HepG2 (cell line): ENCODE measurements at regions not wholly inside any gene's neighbourhood (a gene's known extent, or its start where the extent isn't known, plus 50 kb on each side); places are given as distances from the start of the nearest gene placed in this dataset.

Experiments used
- ATAC-seq: fragments of 200-7000 bp; cut with Tn5 transposase; 3 replicates; pipeline ENCODE4 v1.9.1; 2020; ENCODE audit warnings: mild to moderate bottlenecking, moderate library complexity
- BruUV-seq: library from RNA; stranded (reverse); fragments of 400-500 nt; replicated peaks from 2 replicates; lab custom pipeline; 2021; lab: Mats Ljungman, UMichigan
- CTCF ChIA-PET: fragments of 300-600 bp; formaldehyde crosslinking; extraction: SDS; loops from one replicate; lab custom pipeline; 2021; ENCODE audit warnings: low total read pairs, inconsistent platforms, low intra/inter-chr PET ratio; lab: Yijun Ruan, JAX
- POLR2A ChIA-PET: fragments of 350-600 bp; sonication (Branson Sonifier 250); formaldehyde crosslinking; loops from one replicate; lab custom pipeline; 2020; ENCODE audit warnings: antibody characterized with exemption, inconsistent platforms; lab: Yijun Ruan, JAX
- DNase-seq: peaks from one replicate; pipeline ENCODE4 v3.0.0-alpha.2; 2015; ENCODE audit warnings: low spot score
- FAIRE-seq: peaks from 3 replicates; lab custom pipeline; 2011; peaks lifted over from hg19 to GRCh38; lab: Jason Lieb, UNC
- H2AFZ ChIP-seq: one replicate; pipeline ENCODE4 v1.6.1; 2011; ENCODE audit warnings: low read length, inconsistent platforms
- H3K27ac ChIP-seq: fragments of 300-600 bp; 3 replicates; pipeline ENCODE4 v1.8.0; 2011; ENCODE audit warnings: mixed run types, mild to moderate bottlenecking, mixed read lengths, low read length, inconsistent platforms; ENCODE audit not compliant: insufficient read depth; ENCODE audit errors: extremely low read length
- H3K27me3 ChIP-seq, 2 experiments: fragments of 200-600 bp in 1 of 2; 2 replicates in 1 of 2; 3 replicates in 1 of 2; pipeline versions ENCODE4 v1.6.0 to v1.8.0; 2011; ENCODE audit warnings: low read length in 2 of 2, mild to moderate bottlenecking in 2 of 2, moderate library complexity in 2 of 2, inconsistent platforms in 1 of 2; ENCODE audit not compliant: insufficient read depth in 2 of 2, control insufficient read depth in 1 of 2
- H3K36me3 ChIP-seq, 2 experiments: fragments of 200-600 bp in 1 of 2; replicated peaks in 1 of 2; 2 replicates in 1 of 2; 3 replicates in 1 of 2; pipeline versions ENCODE4 v1.5.1 to v1.8.0; 2011; ENCODE audit warnings: low read length in 2 of 2, inconsistent platforms in 1 of 2; ENCODE audit not compliant: insufficient read depth in 2 of 2, control insufficient read depth in 1 of 2
- H3K4me1 ChIP-seq: 2 replicates; pipeline ENCODE4 v1.5.1; 2012; ENCODE audit warnings: low read length, inconsistent platforms; ENCODE audit not compliant: insufficient read depth
- H3K4me2 ChIP-seq: 2 replicates; pipeline ENCODE4 v1.6.0; 2011; ENCODE audit warnings: low read depth, low read length, inconsistent platforms
- H3K4me3 ChIP-seq, 3 experiments: fragments of 200-600 bp in 1 of 3; sonication (generic), shearing (Covaris generic) in 1 of 3; replicated peaks in 1 of 3; 2 replicates each; pipeline ENCODE4 v1.5.1; 2011 to 2016; ENCODE audit warnings: low read length in 3 of 3, inconsistent platforms in 2 of 3, low read depth in 2 of 3, mild to moderate bottlenecking in 2 of 3, control low read depth in 1 of 3, mixed read lengths in 1 of 3; ENCODE audit not compliant: insufficient read depth in 1 of 3
- H3K79me2 ChIP-seq: one replicate; pipeline ENCODE4 v1.6.1; 2011; ENCODE audit warnings: low read length, inconsistent platforms; ENCODE audit not compliant: insufficient read depth
- H3K9ac ChIP-seq: 2 replicates; pipeline ENCODE4 v1.6.0; 2011; ENCODE audit warnings: mild to moderate bottlenecking, low read depth, low read length, inconsistent platforms; ENCODE audit not compliant: insufficient read depth
- H3K9me3 ChIP-seq: 2 replicates; pipeline ENCODE4 v1.5.1; 2012; ENCODE audit warnings: mild to moderate bottlenecking, low read length
- H4K20me1 ChIP-seq: 2 replicates; pipeline ENCODE4 v1.6.0; 2011; ENCODE audit warnings: inconsistent platforms, mild to moderate bottlenecking, low read length, moderate library complexity; ENCODE audit not compliant: insufficient read depth
- CCAR2 ChIP-seq: fragments of 200-400 bp; formaldehyde crosslinking; optimal IDR thresholded peaks from 2 replicates; pipeline ENCODE3; 2018; ENCODE audit warnings: low read depth, mild to moderate bottlenecking, low read length, moderate library complexity
- MED13 ChIP-seq: sonication (generic); formaldehyde crosslinking; IDR thresholded peaks from 2 replicates; pipeline ENCODE4 v1.5.0; 2020; ENCODE audit warnings: missing genetic modification reagents
- MZF1 ChIP-seq: sonication (generic); formaldehyde crosslinking; IDR thresholded peaks from 2 replicates; pipeline ENCODE4 v1.8.1; 2023; ENCODE audit warnings: mild to moderate bottlenecking, missing genetic modification reagents, borderline replicate concordance
- NFE2 ChIP-seq: sonication (generic); formaldehyde crosslinking; IDR thresholded peaks from 2 replicates; pipeline ENCODE4 v1.4.0; 2020; ENCODE audit warnings: missing genetic modification reagents
- PAX8 ChIP-seq: sonication (generic); formaldehyde crosslinking; IDR thresholded peaks from 2 replicates; pipeline ENCODE4 v1.8.0; 2022; ENCODE audit warnings: mild to moderate bottlenecking, missing genetic modification reagents, borderline replicate concordance
- SCMH1 ChIP-seq: sonication (generic); formaldehyde crosslinking; IDR thresholded peaks from 2 replicates; pipeline ENCODE4 v1.9.0; 2021; ENCODE audit warnings: missing genetic modification reagents, mild to moderate bottlenecking, borderline replicate concordance
- ZHX1 ChIP-seq: sonication (generic); formaldehyde crosslinking; IDR thresholded peaks from 2 replicates; pipeline ENCODE4 v1.8.1; 2022; ENCODE audit warnings: low read depth, mild to moderate bottlenecking, missing genetic modification reagents
- WGBS: methylation state at CpG from one replicate; pipeline ENCODE4 v1.1.6; 2017; ENCODE audit warnings: low lambda C conversion rate; 5-methylcytosine and 5-hydroxymethylcytosine counted together
- in situ Hi-C: cut with HindIII; loops from 2 replicates; pipeline ENCODE4 v1.10.0; 2017; ENCODE audit warnings: low pct_unique_long_range_greater_than_20kb; ENCODE audit not compliant: extremely low pct_ligation_motif_present
- intact Hi-C: fragments of 100-400 bp; cut with micrococcal nuclease; formaldehyde crosslinking; loops from one replicate; pipeline ENCODE4 v1.10.0; 2022; ENCODE audit not compliant: unreplicated experiment
- TF ChIP-seq, protein P1 (sequence below): sonication (generic); formaldehyde crosslinking; IDR thresholded peaks from 2 replicates; pipeline ENCODE4 v1.5.1; 2020; ENCODE audit warnings: missing genetic modification reagents, mild to moderate bottlenecking, borderline replicate concordance

GRCh38 chr7:9507290-9507689 is 1073.9 kb downstream of the NXPH1 start (continued):
- TF ChIP-seq ZHX1 (CRISPR knock-in tag) = no peak
- TF ChIP-seq, protein P1, sequence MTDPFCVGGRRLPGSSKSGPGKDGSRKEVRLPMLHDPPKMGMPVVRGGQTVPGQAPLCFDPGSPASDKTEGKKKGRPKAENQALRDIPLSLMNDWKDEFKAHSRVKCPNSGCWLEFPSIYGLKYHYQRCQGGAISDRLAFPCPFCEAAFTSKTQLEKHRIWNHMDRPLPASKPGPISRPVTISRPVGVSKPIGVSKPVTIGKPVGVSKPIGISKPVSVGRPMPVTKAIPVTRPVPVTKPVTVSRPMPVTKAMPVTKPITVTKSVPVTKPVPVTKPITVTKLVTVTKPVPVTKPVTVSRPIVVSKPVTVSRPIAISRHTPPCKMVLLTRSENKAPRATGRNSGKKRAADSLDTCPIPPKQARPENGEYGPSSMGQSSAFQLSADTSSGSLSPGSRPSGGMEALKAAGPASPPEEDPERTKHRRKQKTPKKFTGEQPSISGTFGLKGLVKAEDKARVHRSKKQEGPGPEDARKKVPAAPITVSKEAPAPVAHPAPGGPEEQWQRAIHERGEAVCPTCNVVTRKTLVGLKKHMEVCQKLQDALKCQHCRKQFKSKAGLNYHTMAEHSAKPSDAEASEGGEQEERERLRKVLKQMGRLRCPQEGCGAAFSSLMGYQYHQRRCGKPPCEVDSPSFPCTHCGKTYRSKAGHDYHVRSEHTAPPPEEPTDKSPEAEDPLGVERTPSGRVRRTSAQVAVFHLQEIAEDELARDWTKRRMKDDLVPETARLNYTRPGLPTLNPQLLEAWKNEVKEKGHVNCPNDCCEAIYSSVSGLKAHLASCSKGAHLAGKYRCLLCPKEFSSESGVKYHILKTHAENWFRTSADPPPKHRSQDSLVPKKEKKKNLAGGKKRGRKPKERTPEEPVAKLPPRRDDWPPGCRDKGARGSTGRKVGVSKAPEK (CRISPR knock-in tag) = no peak

GRCh38 chr7:9516662-9517061 is 1083.3 kb downstream of the NXPH1 start:
- Histone ChIP-seq H3K4me3 (no peak overlapping the region), H3K27ac (no peak overlapping the region), H3K79me2 (no peaks in the 10 kb centered on the region), H3K36me3 (no peaks in the 10 kb centered on the region), H3K27me3 (no peaks in the 10 kb centered on the region), H3K9me3 (peaks cover 66% of the 10 kb centered on the region), H2AFZ (no peak overlapping the region)
- in situ Hi-C loops = no loop called here
- BruUV-seq = no TSS peak
- ATAC-seq = no peak
- ChIA-PET POLR2A (no interaction called here), CTCF (no interaction called here)
- WGBS = under 1% methylated on average over 4 of the region's 4 CpGs
- TF ChIP-seq SCMH1 (CRISPR knock-in tag) (no peak), NFE2 (CRISPR knock-in tag) (no peak), PAX8 (CRISPR knock-in tag) (no peak), CCAR2 (no peak), MED13 (no peak), MZF1 (CRISPR knock-in tag) (no peak)
- TF ChIP-seq, all 625 proteins: peak for 0
- FAIRE-seq (no peak), DNase-seq (no peak)
- Histone ChIP-seq H3K4me1 (no peaks in the 10 kb centered on the region), H4K20me1 (no peaks in the 10 kb centered on the region), H3K4me2 (no peak overlapping the region), H3K9ac (no peak overlapping the region)
- intact Hi-C loops = no loop called here
